H9 (cell line): ENCODE measurements at regions not wholly inside any gene's neighbourhood (a gene's known extent, or its start where the extent isn't known, plus 50 kb on each side); places are given as distances from the start of the nearest gene placed in this dataset.

ENCODE experiments used
- DNase-seq: peaks from one replicate; pipeline ENCODE4 v3.0.0-alpha.2; 2017
- H2AFZ ChIP-seq: one replicate; pipeline ENCODE4 v1.6.1; 2013; ENCODE audit warnings: mild to moderate bottlenecking, low read length, control low read depth, moderate library complexity
- H2AK5ac ChIP-seq: 2 replicates; pipeline ENCODE4 v1.6.1; 2013; ENCODE audit warnings: low read length, control low read depth, mixed read lengths; ENCODE audit not compliant: insufficient read length
- H2BK120ac ChIP-seq: one replicate; pipeline ENCODE4 v1.6.1; 2013; ENCODE audit warnings: low read depth, mild to moderate bottlenecking, low read length, control low read depth, inconsistent platforms; ENCODE audit not compliant: poor library complexity, severe bottlenecking
- H2BK12ac ChIP-seq: 2 replicates; pipeline ENCODE4 v1.6.1; 2013; ENCODE audit warnings: low read length, control low read depth, mixed read lengths, low read depth; ENCODE audit not compliant: insufficient read length
- H2BK15ac ChIP-seq: 2 replicates; pipeline ENCODE4 v1.6.1; 2013; ENCODE audit warnings: low read depth, low read length, control low read depth
- H2BK20ac ChIP-seq: one replicate; pipeline ENCODE4 v1.6.1; 2013; ENCODE audit warnings: low read depth, mild to moderate bottlenecking, low read length, control low read depth, inconsistent platforms; ENCODE audit not compliant: poor library complexity, severe bottlenecking
- H2BK5ac ChIP-seq: 2 replicates; pipeline ENCODE4 v1.6.1; 2013; ENCODE audit warnings: low read length, control low read depth, mixed read lengths; ENCODE audit not compliant: insufficient read length
- H3K14ac ChIP-seq: 2 replicates; pipeline ENCODE4 v1.6.1; 2013; ENCODE audit warnings: low read length, control low read depth; ENCODE audit not compliant: insufficient read depth
- H3K18ac ChIP-seq: 2 replicates; pipeline ENCODE4 v1.6.1; 2013; ENCODE audit warnings: low read depth, mild to moderate bottlenecking, mixed read lengths, low read length, control low read depth; ENCODE audit not compliant: insufficient read length
- H3K23ac ChIP-seq: 2 replicates; pipeline ENCODE4 v1.6.1; 2013; ENCODE audit warnings: low read length, control low read depth, mixed read lengths, low read depth; ENCODE audit not compliant: insufficient read length
- H3K23me2 ChIP-seq: 2 replicates; pipeline ENCODE4 v1.6.1; 2013; ENCODE audit warnings: low read depth, mild to moderate bottlenecking, mixed read lengths, low read length, control low read depth; ENCODE audit not compliant: insufficient read length, poor library complexity, severe bottlenecking
- H3K27ac ChIP-seq: 2 replicates; pipeline ENCODE4 v1.5.1; 2013; ENCODE audit warnings: low read length, control low read depth, mixed read lengths, low read depth; ENCODE audit not compliant: insufficient read length
- H3K27me3 ChIP-seq: 2 replicates; pipeline ENCODE4 v1.6.1; 2013; ENCODE audit warnings: low read length, control low read depth, inconsistent platforms; ENCODE audit not compliant: insufficient read depth
- H3K4ac ChIP-seq: 2 replicates; pipeline ENCODE4 v1.6.1; 2013; ENCODE audit warnings: low read depth, mild to moderate bottlenecking, control low read depth, inconsistent platforms, low read length, moderate library complexity
- H3K4me1 ChIP-seq: 2 replicates; pipeline ENCODE4 v1.6.1; 2013; ENCODE audit warnings: low read length, control low read depth, inconsistent platforms; ENCODE audit not compliant: insufficient read depth
- H3K4me2 ChIP-seq: 2 replicates; pipeline ENCODE4 v1.6.1; 2013; ENCODE audit warnings: low read length, control low read depth, mixed read lengths; ENCODE audit not compliant: insufficient read length, insufficient read depth
- H3K56ac ChIP-seq: 2 replicates; pipeline ENCODE4 v1.6.1; 2013; ENCODE audit warnings: low read depth, mild to moderate bottlenecking, mixed read lengths, low read length, control low read depth; ENCODE audit not compliant: insufficient read length
- H3K79me1 ChIP-seq: 2 replicates; pipeline ENCODE4 v1.6.1; 2013; ENCODE audit warnings: low read depth, mild to moderate bottlenecking, moderate library complexity, low read length, control low read depth, inconsistent platforms; ENCODE audit not compliant: insufficient read depth, poor library complexity, severe bottlenecking
- H3K79me2 ChIP-seq: 2 replicates; pipeline ENCODE4 v1.6.1; 2013; ENCODE audit warnings: low read length, control low read depth, inconsistent platforms; ENCODE audit not compliant: insufficient read depth
- H3K9ac ChIP-seq: 2 replicates; pipeline ENCODE4 v1.6.1; 2013; ENCODE audit warnings: low read length, control low read depth, mixed read lengths; ENCODE audit not compliant: insufficient read length; ENCODE audit errors: extremely low read depth
- H3K9me3 ChIP-seq: one replicate; pipeline ENCODE4 v1.6.1; 2013; ENCODE audit warnings: low read depth, low read length, inconsistent platforms; ENCODE audit not compliant: control insufficient read depth
- H3T11ph ChIP-seq: one replicate; pipeline ENCODE4 v1.6.1; 2013; ENCODE audit warnings: mild to moderate bottlenecking, low read length, control low read depth, inconsistent platforms
- H4K20me1 ChIP-seq: one replicate; pipeline ENCODE4 v1.6.1; 2013; ENCODE audit not compliant: control insufficient read depth, insufficient read length, insufficient read depth
- H4K5ac ChIP-seq: 2 replicates; pipeline ENCODE4 v1.6.1; 2013; ENCODE audit warnings: low read depth, mild to moderate bottlenecking, mixed read lengths, low read length, control low read depth; ENCODE audit not compliant: insufficient read length
- H4K8ac ChIP-seq: replicated peaks from 2 replicates; pipeline ENCODE4 v1.6.1; 2013; ENCODE audit warnings: low read length, control low read depth, mixed read lengths, low read depth; ENCODE audit not compliant: insufficient read length
- H4K91ac ChIP-seq: 2 replicates; pipeline ENCODE4 v1.6.1; 2013; ENCODE audit warnings: low read depth, mild to moderate bottlenecking, moderate library complexity, mixed read lengths, low read length, control low read depth; ENCODE audit not compliant: insufficient read length
- H3K27ac Mint-ChIP-seq, 3 experiments: 2 replicates in 2 of 3; 3 replicates in 1 of 3; pipeline ENCODE4 v1.8.0; 2020 to 2021; ENCODE audit warnings: mixed read lengths in 3 of 3, mild to moderate bottlenecking in 1 of 3, moderate library complexity in 1 of 3
- H3K27me3 Mint-ChIP-seq: 2 replicates; pipeline ENCODE4 v1.8.0; 2021; ENCODE audit warnings: low read depth, mild to moderate bottlenecking, moderate library complexity, mixed read lengths
- H3K36me3 Mint-ChIP-seq, 3 experiments: 2 replicates in 2 of 3; 3 replicates in 1 of 3; pipeline ENCODE4 v1.8.0; 2020 to 2021; ENCODE audit warnings: low read depth in 3 of 3, mixed read lengths in 3 of 3; ENCODE audit not compliant: insufficient read depth in 1 of 3
- H3K4me1 Mint-ChIP-seq, 2 experiments: 2 replicates each; pipeline ENCODE4 v1.8.0; 2020; ENCODE audit warnings: mixed read lengths in 2 of 2
- H3K4me3 Mint-ChIP-seq, 2 experiments: 2 replicates in 1 of 2; 3 replicates in 1 of 2; pipeline ENCODE4 v1.8.0; 2020 to 2021; ENCODE audit warnings: mild to moderate bottlenecking in 2 of 2, mixed read lengths in 2 of 2, moderate library complexity in 1 of 2
- H3K9me3 Mint-ChIP-seq, 2 experiments: 2 replicates in 1 of 2; 3 replicates in 1 of 2; pipeline ENCODE4 v1.8.0; 2020; ENCODE audit warnings: mild to moderate bottlenecking in 2 of 2, mixed read lengths in 2 of 2, moderate library complexity in 1 of 2
- TF ChIP-seq, protein P1 (sequence below): fragments of 200-600 bp; sonication (generic); conservative IDR thresholded peaks from 3 replicates; pipeline ENCODE4 v1.8.0; 2021; ENCODE audit warnings: antibody characterized with exemption, mild to moderate bottlenecking

GRCh38 chr6:80480421-80481157 lies 374.1 kb downstream of the BCKDHB start:
- Histone ChIP-seq H3K4me1 (no peaks in the 10 kb centered on the region), H2BK120ac (no peak overlapping the region), H2AK5ac (no peak overlapping the region), H3K23ac (no peak overlapping the region), H3K14ac (no peak overlapping the region), H2BK12ac (no peak overlapping the region), H2BK5ac (no peak overlapping the region), H2BK15ac (no peak overlapping the region), H4K20me1 (no peaks in the 10 kb centered on the region), H3K27me3 (no peaks in the 10 kb centered on the region), H3K9ac (no peak overlapping the region), H4K8ac (no peak overlapping the region), H3K4ac (no peak overlapping the region), H3K9me3 (no peaks in the 10 kb centered on the region), H4K91ac (no peak overlapping the region), H3K4me2 (no peak overlapping the region), H3K18ac (no peak overlapping the region), H3T11ph (no peak overlapping the region), H2AFZ (no peak overlapping the region), H4K5ac (no peak overlapping the region), H3K79me2 (no peaks in the 10 kb centered on the region), H3K27ac (no peak overlapping the region), H3K56ac (no peak overlapping the region), H2BK20ac (no peak overlapping the region), H3K23me2 (no peaks in the 10 kb centered on the region), H3K79me1 (no peaks in the 10 kb centered on the region)
- Mint-ChIP-seq H3K9me3 (no peaks in the 10 kb centered on the region), H3K27ac (no peak overlapping the region), H3K27me3 (no peaks in the 10 kb centered on the region), H3K4me1 (peaks cover 13 to 17% of the 10 kb centered on the region in 2 experiments), H3K4me3 (no peak overlapping the region), H3K36me3 (no peaks in the 10 kb centered on the region; a peak in 1 of 7 replicates)
- no peak for DNase-seq
- TF ChIP-seq, protein P1, sequence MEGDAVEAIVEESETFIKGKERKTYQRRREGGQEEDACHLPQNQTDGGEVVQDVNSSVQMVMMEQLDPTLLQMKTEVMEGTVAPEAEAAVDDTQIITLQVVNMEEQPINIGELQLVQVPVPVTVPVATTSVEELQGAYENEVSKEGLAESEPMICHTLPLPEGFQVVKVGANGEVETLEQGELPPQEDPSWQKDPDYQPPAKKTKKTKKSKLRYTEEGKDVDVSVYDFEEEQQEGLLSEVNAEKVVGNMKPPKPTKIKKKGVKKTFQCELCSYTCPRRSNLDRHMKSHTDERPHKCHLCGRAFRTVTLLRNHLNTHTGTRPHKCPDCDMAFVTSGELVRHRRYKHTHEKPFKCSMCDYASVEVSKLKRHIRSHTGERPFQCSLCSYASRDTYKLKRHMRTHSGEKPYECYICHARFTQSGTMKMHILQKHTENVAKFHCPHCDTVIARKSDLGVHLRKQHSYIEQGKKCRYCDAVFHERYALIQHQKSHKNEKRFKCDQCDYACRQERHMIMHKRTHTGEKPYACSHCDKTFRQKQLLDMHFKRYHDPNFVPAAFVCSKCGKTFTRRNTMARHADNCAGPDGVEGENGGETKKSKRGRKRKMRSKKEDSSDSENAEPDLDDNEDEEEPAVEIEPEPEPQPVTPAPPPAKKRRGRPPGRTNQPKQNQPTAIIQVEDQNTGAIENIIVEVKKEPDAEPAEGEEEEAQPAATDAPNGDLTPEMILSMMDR, result no peak
